ENCODE measurements at regions not wholly inside any gene's neighbourhood (a gene's known extent, or its start where the extent isn't known, plus 50 kb on each side); places are given as distances from the start of the nearest gene placed in this dataset.

- TF ChIP-seq CTCF (IDR thresholded peaks at IDR 0.05; ENCODE audit: low read length) (no peak), EZH2 (IDR thresholded peaks at IDR 0.05; ENCODE audit: borderline replicate concordance, low read length) (no peak)
Measured at GRCh38 chrX:128906753-128907152, 616.5 kb downstream of the SMARCA1 start.

All from OCI-LY1 (cell line).